Eye (tissue), 1 donor: ENCODE measurements at regions not wholly inside any gene's neighbourhood (a gene's known extent, or its start where the extent isn't known, plus 50 kb on each side); places are given as distances from the start of the nearest gene placed in this dataset.

Experiments
- DNase-seq: peaks from one replicate; pipeline ENCODE4 v3.0.0-alpha.2; 2015

GRCh38 chr10:43863859-43864591 lies 215.3 kb upstream of the ZNF32 start:
- no peak for DNase-seq

- DNase-seq = no peak
Measured at GRCh38 chr10:43863270-43863669, 214.6 kb upstream of the ZNF32 start.

GRCh38 chr10:43862756-43863155 lies 214.1 kb upstream of the ZNF32 start:
- no peak for DNase-seq

- peak; percentile 12 for DNase-seq
Measured at GRCh38 chr10:43861966-43862751, 213.5 kb upstream of the ZNF32 start.

- no peak for DNase-seq
Measured at GRCh38 chr10:43859016-43859525, 210.4 kb upstream of the ZNF32 start.

- DNase-seq = no peak
Measured at GRCh38 chr10:43857931-43858315, 209.2 kb upstream of the ZNF32 start.

- peak; percentile 22 for DNase-seq
Measured at GRCh38 chr10:43857206-43857930, 208.7 kb upstream of the ZNF32 start.

- DNase-seq = no peak
Measured at GRCh38 chr10:43856299-43856698, 207.6 kb upstream of the ZNF32 start.

DNA sequence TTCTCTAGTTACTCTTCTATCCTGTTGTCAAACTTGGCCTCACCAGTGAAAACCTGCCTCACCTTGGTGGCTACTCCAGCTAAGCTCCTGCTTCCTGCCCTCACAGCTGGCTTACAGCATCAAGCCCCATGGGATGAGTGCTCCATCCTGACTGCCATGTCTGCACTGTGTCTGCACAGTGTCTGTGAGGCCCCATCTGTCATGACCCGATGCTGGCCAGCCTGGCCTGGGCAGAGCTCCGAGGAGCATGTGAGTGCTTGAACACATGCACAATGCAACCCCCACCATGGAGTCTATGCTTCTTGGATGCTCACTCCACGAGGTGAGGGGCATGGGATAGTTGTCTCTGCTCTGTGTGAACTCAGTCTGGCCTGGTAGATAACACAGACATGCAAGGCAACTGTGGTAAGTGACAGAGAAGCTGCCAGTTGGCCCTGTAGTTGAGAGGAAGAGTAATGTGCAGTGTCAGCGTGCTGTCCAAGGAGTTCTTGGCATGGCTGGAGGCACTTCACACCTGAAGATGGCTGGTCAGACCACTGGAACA lies 207.1 kb upstream of the ZNF32 start:
- no peak for DNase-seq

- DNase-seq = peak; percentile 48
Measured at GRCh38 chr10:43854007-43854406, 205.3 kb upstream of the ZNF32 start.

GRCh38 chr10:43853369-43853768 lies 204.7 kb upstream of the ZNF32 start:
- DNase-seq = no peak

DNA sequence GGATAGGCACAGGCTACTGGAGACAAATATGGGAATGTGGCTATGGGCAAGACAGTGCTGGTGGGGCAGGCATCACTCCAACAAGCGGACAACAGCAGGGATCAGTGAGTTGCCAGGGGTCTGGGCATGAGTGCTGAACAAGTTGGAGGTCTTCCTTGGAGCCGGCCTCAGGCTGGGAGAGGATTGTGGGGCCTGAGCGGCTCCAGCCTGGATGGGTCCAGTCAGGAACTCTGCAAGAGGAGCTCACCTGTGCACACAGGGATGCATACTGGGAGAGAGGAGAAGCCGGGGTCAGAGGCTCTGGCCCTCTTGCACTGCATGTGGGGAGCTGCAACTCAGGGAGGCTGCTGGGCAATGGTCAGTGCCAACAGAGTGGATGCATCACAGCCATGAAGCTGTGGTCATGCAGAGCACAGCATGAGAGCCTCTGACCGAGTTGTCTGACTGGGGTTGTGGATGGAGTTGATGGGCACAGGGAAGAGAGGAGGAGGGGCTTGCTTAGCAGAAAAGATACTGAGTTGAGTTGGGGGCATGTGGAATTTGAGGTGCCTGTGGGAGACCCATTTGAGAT lies 204.0 kb upstream of the ZNF32 start:
- DNase-seq = no peak

GRCh38 chr10:43852149-43852548 lies 203.5 kb upstream of the ZNF32 start:
- no peak for DNase-seq

DNA sequence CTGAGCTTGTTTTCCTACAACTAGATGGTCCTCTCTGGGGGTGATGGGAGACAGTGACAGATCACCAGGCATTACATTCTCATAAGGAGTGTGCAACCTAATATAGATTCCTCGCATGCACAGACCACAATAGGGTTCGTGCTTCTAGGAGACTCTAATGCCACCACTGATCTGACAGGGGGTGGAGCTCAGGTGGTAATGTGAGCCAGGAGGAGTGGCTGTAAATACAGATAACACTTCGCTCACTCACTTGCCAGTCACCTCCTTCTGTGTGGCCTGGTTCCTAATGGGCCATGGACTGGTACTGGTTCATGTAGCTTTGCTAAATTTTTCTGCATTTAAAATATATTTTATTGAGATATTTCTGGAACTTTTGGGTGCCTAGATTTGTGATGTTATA lies 202.3 kb upstream of the ZNF32 start:
- no peak for DNase-seq

DNA sequence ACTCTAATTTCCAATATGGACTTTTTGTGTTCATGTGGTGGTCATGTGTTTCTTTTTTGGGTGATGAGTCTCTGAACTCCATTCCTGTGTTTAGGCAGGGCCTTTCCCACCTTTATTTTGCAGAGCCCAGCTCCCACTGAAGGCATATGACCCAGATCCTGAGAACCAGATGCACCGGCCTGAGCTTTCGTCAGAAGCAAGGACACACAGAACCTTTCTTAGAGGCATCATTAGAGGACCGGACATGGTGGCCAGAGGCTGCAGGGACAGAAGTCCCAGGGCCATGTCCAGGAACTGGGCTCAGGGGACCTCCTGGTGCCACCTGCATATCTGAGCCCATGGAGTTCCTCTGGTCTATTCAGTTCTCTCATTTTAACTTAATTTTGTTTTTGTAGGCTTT lies 200.9 kb upstream of the ZNF32 start:
- no peak for DNase-seq

- DNase-seq = no peak
Measured at GRCh38 chr10:43846968-43847367, 198.3 kb upstream of the ZNF32 start.

- DNase-seq = no peak
Measured at GRCh38 chr10:43846187-43846680, 197.6 kb upstream of the ZNF32 start.

DNA sequence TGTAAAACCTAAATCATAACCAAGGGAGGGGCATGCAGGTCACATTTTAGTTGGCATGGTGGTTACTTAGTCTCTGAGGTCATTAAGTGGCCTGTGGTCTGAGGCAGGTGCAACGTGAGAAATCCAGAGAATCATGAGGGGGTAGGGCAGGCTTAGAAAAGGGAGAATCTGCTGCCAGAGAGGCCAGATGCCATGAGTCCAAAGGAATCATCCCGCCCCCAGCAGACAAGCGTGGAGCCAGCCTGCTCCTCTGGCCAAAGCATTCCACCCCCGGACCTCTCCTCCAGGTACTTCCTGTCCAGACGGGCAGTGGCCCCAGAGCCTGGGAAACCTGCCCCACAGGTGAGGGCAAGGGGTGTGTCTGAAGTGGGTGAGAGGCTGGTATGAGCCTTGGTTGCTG lies 196.4 kb upstream of the ZNF32 start:
- no peak for DNase-seq

DNA sequence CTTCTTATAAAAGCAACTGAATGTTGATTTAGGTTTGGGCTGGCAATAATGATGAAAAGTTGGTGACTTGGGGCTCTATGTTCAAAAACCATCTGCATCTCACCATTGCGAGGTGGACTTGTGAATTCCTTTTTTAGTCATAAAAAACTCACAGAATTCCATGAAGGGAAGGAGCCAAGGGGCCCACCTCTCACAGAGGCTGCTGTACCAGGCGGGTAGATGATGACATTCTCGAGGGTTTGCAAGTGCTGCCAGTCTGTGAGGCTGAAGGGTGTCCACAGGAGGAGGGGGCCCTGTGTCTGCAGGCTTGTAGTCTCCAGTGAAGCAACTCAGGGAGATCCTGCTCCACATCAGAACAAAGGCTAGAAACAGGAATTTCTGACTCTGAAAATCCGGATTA lies 195.5 kb upstream of the ZNF32 start:
- no peak for DNase-seq

- peak; percentile 20 for DNase-seq
Measured at GRCh38 chr10:43843321-43844101, 194.8 kb upstream of the ZNF32 start.

DNA sequence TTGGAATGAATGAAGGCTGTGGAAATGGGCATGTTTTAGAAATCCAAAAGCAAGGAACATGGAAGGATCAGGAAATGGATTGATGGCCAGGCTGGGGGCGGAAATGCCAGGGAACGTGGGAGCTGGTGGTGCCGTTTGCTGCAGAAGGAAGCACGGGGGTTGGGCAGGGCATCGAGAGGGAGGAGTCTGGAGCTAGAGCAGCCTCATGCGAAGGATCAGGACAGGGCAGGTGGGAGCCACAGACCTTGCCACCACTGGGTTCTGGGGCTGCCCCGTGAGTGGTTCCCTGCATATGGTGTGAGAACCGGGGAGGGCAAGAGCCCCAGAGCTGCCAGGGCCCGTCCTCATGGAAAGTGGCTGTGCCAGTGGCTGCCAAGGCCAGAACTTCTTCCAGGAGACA lies 193.8 kb upstream of the ZNF32 start:
- DNase-seq = no peak

DNA sequence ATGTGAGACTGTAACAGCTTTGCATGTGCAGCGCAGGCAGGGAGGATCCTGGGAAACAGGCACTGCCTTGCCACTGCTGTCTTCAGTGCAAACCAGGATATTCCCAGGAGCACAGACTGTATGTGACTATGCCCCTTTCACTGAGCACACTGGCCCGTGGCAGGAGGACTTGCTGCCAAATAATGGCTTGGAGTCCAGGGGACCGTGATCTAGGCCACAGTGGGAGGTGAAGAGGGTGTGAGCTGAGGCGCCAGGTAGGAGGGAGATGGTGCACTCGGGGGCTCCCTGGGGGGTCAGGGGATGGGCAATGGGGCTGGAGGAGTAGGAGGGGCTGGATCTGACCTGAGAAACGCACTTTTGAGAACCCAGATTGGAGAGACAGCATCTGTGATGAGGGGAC lies 193.4 kb upstream of the ZNF32 start:
- DNase-seq = no peak
